Amniotic epithelial cell (primary cell): ENCODE measurements at regions not wholly inside any gene's neighbourhood (a gene's known extent, or its start where the extent isn't known, plus 50 kb on each side); places are given as distances from the start of the nearest gene placed in this dataset.

Experiments
- DNase-seq: peaks from one replicate; pipeline ENCODE4 v3.0.0-alpha.2; 2010; ENCODE audit warnings: low read depth

DNA sequence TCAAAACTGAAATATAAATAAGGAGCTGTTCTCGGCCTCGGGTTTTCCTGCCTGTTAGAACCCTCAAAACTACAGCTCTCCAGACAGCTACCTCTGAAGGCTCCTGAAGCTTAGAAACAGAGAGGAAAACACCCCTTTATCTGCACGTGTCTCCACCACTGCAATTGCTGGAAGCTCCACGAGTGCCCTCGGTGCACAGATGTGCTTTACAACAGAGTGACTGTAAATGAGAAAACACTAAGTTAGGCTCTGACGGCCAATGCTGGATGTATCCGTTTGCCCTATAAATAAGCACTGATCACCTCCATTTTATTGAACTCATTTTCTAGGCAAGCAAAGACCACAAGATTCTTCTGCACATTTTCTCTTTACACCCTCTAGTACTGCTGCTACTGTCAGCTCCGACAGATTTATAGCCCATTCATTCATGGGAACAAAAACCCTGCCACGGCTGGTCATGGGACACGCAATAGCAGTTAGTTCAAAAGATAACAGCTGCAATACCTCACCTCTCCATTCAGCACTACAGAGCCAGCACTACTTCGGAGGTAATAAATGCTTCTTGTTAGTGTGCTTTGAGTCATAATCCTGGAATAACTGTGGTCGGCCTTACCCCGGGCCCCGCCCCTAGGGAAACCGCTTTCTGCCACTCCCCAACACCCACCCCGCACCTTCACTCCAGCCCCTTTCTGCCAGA, 241.1 kb upstream of the ZNF507 start:
- no peak for DNase-seq

DNA sequence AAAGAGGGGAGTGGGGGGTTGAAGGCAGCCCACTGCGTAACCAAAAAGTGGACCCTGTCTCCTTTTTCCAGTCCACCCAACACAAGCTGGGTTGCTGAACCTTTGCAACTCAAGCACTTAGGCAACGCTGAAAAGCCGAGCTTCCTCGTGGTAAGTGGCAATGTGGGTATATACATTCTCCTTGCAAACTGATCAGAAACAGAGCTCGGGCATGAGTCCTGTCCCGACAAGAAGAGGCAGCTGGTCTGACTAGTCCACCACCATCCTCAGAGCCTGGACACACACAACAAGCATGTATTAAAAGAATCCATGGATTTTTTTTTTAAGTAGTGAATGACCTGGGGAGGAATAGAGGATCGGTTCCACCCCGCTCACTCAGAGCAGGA, 240.6 kb upstream of the ZNF507 start:
- no peak for DNase-seq

DNA sequence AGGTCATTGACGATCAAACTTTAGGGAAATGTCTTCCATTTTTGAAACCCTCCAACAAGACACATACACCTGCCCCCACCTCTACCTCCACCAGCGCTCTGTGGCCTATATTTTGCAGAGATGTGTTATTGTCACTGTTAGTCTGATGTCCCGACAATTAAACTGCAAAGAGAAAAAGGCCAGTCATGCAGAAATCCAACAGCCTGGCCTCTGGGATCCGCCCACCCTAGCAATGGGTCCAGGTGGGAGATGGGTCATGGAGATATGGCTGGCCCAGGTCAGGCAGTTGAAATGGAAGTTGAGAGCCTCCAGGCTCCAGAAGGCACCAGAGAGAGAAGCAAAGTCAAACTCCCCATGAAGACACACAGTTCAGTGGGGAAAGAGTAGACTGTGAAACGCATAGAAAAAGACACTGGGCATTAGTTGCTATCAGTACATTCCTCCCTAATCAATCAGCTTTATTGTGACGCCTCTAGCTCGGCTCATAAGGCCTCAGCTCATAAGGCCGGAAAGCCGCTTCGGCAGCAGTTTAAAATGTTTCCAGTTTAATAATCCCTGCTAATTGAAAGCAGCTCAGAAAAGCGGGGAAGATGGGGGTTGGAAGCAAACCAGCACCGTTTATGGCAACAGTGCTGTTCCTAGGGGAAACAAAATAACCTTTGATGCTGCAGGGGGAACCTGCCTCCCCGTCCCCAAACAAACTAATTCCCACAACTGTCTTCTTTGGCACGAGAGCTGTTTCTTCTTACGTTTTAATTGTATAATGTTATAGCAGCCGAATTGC, 239.7 kb upstream of the ZNF507 start:
- no peak for DNase-seq

DNA sequence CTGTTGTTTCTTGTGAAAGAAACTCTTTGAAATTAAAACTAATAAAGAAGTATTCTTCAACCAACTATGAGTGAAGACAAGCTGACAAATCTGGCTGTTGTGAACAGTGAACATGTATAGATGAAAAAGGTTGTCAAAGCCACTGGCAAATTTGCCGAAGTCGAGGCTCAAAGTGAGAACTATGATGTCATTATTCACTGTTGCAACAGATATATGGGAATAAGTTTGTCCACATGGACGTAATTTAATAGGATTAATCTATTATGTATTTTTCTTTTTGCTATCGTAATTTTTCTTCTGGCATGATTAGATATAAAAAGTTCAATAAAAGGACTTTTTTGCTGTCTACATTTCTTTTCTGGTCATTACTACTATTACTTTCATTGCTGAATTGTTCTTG, 223.2 kb upstream of the ZNF507 start:
- DNase-seq: no peak

DNA sequence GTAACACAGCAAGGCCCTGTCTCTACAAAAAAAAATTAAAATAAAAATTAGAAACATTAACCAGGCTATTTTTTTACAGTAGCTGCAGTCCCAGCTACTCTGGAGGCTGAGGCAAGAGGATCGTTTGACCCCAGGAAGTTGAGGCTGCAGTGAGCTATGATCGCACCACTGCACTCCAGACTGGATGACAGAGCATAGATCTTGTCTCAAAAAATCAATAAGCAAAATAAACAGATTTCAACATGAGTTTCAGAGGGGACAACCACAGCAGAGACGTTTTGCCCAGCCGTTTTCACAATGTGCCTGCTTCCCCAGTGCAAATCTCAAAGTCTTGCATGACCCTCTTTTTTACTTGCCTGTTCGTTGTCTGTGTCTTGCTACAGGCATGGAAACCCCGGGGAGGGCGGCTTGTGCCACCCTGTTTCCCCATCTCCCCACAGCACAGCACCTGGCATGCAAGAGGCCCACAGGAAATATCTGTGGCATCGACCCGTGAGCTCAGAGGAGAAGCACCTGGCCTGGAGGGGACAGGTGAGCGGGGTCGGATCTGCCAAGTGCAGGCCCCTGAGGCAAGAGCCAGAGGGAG, 222.0 kb upstream of the ZNF507 start:
- DNase-seq: no peak

DNA sequence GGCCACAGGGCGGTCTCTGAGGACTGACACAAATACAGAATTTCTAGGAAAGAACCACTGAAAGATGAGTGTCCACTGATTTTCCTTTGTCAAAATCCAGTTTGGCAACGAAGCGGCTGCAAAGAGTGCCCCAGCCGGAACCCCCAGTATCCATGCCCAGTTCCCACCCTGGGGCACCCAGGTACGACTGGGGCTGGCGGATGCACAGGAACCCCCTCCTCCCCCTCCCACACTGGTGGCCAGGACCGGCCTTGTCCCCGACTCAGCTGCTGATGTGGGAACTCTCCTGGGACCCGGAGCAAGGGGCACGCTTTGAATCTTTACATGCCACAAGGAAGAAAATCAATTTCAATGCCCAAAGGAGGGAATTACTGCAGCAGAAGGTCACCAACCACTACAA, 220.8 kb upstream of the ZNF507 start:
- no peak for DNase-seq

DNA sequence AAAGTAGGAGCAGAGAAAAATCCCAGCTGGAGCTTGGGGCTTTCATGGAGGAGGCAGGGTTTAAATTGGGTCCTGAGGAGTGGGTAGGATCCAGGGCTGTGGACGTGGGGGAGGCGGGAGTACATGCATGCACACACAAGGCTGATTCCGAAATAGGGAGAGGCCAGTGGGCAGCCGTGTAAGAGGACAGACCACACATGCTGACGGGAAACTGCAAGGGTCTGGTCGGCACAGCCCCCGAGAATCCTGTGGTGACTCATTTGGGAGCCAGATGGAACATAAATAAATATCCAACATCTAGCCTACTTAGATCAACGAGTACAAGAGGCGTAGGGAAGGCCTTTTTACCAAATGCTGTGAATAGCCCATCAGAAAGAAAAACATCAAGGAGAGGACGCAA, 216.3 kb upstream of the ZNF507 start:
- no peak for DNase-seq

DNA sequence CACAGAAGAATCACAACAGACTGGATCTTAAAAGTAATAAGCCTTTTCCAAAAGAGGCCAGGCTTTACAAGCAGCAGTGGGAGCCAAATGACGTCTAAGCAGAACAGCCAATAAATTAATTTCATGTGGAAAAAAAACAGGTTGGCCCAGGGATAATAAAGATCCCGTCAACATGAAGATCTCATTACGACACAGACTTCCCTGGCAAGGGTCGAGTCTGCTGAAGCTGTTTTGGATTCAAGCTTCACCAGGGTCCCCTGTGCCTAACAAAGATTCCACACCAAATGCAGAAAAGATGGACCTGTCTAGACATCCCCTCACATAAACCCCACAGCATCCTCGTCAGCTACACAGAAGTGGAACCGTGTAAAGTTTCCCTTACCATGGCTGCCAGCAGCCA, 215.1 kb upstream of the ZNF507 start:
- no peak for DNase-seq

DNA sequence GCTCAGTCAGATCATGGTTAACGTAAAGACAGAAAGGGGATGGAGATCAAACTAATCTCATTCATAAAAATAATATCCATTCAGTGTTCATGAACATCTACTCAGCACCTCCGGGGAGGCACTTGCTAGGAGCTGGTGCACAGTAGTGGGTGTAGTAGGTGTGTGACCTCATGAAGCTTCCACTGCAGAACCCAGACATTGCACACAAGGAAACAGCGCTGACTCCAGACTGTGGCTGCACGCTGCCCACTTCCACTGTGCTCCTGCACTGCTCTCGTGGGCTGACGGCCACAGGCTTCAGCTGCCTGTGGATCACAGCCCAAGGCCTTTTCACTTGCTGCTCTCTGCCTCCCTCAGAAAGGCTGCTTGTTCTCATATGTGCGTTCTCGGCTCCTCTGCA, 214.4 kb upstream of the ZNF507 start:
- DNase-seq: no peak

DNA sequence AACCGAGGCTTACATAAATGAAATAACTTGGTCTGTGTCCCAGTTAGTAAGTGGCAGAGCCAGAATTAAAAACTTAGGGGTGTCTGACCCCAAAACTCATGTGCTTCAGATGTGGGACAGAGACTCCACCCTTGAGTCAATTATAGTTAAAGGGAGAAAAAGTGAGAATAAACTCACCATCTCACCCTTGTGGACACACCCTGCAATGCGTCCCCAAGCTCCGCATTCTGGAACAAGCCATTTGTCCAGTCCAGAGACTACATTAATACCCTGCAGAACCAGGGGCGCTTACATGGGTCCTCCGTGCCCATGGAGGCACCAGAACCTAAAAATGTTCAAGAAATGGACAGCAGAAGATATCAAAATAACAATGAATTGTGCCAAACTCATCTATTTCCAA, 207.0 kb upstream of the ZNF507 start:
- no peak for DNase-seq

DNA sequence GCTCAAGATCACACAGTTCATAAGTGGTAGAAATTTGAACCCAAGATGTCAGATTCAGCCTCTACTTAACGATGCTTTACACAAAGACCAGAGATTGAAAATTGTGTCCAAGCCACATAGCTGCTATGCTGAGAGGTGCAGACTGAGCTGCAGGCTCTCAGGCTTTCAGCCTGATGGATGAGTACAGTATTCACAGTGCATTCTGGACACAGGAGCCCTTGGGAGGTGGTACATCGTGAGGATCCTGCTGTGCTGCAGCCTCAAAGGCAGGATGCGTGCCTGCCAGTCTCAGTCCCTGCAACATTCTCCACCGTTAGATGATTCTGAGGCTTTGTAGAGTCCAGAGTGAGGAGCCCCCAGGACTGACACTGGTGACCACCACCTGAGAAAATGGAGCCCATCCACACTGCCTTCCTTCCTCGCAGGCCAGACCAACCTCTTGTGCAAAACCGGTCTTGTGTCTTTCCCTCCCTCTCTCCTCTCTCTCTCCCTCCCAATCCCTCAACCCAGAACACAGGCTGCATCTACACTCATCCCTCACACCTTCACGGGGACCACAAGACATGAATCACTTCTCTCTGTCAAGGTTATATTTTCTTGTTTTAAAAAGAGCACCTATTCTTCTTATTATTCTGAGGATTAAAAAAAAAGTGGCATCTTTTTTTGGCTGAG, 203.4 kb upstream of the ZNF507 start:
- no peak for DNase-seq

DNA sequence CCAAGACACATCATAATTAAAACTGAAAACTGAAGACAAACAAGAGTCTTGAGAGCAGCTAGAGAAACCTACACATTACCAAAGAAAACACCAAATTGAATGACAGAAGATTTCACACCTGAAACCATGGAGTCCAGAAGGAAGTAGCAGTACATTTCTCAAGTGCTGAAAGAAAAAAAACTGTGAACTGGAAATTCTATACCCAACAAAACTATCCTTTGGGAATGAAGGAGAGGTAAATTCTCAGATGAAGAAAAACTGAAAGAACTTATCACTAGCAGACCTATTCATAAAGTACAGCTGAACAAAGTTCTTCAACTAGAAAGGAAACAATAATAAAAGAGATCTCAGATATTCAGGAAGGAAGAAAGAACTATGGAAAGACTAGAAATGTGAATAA, 198.7 kb upstream of the ZNF507 start:
- DNase-seq: no peak

DNA sequence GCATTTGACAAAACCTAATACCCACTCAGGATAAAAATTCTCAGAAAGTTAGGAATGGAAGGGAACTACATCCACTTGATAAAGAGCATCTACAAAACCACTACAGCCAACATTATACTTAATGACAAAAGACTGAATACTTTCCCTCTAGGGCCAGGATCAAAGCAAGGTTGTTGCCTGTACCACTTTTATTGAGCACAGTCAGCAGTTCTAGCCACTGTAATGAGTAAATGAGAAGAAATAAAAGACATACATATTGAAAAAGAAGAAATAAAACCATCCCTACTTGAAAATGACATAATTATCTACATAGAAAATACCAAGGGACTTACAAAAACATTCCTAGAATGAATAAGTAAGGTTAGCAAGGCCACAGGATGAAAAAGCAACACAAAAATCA, 194.8 kb upstream of the ZNF507 start:
- DNase-seq: no peak

DNA sequence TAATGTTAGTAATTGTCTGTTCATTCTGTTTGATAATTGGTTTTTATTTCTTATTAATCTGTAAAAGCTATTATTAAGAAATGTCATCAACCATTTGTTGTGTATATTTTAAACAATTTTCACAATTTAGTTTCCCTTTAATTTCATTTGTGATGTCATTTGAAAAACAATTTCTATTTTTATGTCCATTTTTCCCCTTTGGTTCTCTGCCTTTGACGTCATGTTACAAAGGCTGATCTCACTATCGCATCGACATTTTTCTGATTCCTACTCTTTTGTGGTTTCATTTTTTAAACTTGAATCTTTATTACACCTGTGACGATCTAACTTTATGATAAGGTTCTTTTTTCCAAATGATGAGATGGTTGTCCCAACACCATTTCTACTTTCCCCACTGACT, 191.0 kb upstream of the ZNF507 start:
- no peak for DNase-seq

DNA sequence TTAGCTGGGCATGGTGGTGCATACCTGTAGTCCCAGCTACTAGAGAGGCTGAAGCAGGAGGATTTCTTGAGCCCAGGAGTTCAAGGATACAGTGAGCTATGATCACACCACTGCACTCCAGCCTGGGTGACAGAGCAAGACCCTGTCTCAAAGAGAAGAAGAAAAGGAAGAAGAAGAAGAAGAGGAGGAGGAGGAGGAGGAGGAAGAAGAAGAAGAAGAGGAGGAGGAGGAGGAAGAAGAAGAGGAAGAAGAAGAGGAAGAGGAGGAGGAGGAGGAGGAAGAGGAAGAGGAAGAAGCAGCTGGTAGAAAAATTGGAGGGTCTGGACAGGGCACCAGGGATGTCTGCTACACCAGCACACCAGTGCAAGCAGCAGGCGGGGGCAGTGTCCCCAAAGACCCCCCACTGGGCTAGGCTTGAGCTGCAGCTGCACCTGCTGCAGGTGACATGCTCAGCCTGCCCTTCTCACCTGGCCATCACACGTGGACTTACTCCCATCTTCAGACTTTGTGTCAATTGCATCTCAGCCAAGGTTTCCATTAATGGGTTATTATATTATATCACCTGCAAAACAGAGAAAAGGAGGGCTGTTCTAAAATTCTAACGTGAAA, 180.9 kb upstream of the ZNF507 start:
- no peak for DNase-seq

DNA sequence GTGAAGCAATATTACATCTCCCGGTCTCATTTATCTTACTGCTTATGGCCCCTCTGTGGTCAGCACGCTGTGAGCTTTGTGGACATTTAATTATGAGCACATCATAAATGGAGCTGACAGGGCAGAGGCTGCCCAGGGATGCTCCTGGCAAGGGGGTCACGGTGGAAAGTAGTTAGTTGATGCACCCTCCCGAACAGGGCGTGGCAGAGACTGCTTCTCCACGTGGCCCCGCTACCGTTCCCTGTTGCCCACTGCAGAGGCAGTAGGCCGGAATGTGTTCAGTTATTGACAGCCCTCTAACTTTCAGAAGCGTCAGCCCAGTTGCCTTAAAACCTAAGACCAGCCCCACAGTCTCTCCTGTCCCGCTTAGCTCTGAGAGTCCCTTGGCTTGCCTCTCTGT, 180.3 kb upstream of the ZNF507 start:
- DNase-seq: no peak

DNA sequence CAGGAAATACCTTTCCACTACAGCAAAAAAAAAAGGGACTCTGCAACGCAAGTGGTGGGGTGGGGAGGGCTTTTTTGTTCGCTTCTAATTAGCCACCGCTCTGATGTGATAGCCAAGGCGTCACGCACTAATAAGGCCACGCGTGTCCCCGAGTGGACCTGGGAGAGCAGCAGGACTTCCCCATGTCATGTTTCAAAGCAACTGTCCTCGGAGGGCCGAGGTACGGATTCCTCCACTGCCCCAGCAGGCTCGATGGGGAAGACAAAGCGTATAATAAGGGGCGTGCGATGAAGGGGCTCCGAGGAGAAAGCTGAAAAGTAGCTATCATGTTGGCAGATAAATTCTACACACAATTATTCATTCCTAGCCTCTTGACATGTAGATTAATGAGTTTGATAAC, 179.7 kb upstream of the ZNF507 start:
- no peak for DNase-seq

DNA sequence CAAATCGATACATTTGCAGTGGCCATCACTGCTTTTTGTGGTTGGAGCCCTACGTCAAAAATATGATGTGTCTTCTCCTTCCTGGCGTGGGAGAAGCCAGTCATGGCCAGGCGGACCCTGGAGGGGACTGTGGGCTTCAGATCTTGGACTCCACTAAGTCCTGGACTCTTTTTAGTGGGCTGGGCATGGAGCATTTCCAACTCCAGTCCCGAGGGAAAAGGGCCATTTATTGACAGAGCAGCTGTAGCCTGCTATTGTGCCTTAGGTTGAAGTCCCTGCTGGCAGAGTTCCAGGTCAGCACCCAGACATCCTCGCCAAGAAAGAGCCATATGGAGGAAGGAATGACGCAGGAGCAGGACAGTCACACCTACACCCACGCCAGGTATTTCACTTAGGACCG, 179.2 kb upstream of the ZNF507 start:
- DNase-seq: no peak

DNA sequence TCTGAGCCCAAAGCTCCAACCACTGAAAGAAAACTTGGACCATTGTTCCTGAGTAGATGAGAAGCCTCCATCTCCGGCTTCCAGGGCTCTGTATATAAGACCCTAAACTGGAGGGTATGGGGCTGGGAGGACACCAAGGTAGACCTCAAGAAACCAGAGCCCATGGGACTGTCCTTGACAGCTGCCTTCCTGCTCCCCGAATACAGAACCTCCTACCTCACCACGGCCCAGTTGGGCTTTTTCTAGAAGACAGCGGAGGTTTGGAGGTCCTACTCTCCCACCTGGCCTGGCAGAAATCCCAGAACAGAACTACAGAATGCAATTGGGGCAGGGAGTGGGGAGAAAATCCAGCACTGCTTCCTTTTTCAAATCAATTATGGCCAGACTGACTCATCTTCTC, 177.3 kb upstream of the ZNF507 start:
- DNase-seq: no peak

DNA sequence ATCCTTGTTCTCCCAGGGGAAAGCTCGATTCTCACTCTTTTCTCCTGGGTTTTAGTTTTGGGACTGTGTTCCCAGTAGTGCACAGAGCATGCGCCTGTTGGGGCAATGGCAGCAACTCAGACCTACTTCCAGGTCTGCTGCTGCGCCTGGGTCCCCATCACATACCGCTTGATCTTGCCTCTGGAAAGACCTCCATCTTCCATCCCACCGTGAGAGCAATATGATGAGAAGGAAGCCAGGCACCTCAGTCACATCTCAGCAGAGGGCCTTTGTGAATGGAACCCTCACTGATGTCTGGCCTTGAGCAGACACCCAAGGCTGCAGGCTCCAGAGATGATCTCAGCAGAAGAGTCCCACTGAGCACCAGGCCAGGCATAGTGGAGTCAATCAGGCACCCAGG, 176.8 kb upstream of the ZNF507 start:
- no peak for DNase-seq

DNA sequence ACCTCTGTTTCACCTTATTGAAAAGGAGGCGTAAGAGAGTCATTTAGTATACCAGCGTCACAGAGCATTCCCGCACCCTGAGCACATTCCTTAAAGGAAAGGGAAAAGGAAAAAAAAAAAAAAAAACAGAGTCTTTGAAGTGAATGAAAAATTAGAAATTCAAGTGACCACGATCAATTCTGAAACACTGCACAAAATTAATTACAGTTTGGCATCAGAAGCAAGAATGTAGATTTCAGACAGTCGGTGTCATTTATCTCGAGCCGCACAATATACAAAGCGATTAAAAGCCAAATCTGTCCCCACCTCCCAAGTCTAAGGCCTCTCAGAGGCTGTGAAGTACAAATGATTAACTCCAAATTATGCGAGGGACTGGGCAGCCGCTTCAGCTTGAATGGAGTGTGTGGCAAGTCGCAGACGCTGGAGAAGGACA, 173.7 kb upstream of the ZNF507 start:
- no peak for DNase-seq

DNA sequence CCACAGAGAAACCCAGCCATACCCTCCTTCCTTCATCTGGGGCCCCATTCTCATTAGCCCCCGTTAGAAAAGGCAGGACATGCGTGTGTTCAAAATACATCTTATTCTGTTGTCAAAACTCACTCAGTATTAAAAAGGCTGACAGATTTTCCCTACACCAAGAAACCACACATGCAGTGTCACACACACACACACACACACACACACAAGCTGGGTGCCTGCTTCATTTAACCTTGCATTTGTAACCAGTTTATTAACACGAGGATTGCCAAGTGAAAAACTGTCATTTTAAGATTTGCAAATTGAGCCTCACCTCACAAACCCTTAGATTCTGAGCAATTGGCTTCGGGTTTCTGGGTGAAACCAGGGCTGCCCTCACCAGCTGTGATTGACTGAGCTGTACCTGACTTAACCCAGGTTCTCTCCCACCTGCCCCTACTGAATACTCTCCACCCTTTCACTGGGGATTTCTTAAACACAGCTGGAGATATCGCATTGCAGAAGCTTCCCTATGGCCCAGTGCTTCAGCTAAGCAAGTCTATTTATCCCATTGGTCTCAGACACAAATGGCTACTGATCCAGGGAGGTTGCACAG, 172.7 kb upstream of the ZNF507 start:
- no peak for DNase-seq
